Thyroid gland (tissue), 4 donors: ENCODE measurements at regions not wholly inside any gene's neighbourhood (a gene's known extent, or its start where the extent isn't known, plus 50 kb on each side); places are given as distances from the start of the nearest gene placed in this dataset.

ENCODE experiments used
- POLR2A ChIP-seq, 2 donors: fragments of 450-650 bp; IDR thresholded peaks; one replicate each; pipeline ENCODE4 v1.6.1; 2017; ENCODE audit warnings: antibody characterized with exemption in 2 of 2, mild to moderate bottlenecking in 2 of 2, moderate library complexity in 1 of 2
- TF ChIP-seq, protein P1 (sequence below), 6 experiments: fragments of 200-600 bp in 3 of 6; fragments of 450-650 bp in 3 of 6; sonication (generic) in 3 of 6; IDR thresholded peaks; one replicate each; pipeline ENCODE4 v1.5.1; 2016 to 2019; ENCODE audit warnings: antibody characterized with exemption in 6 of 6, mild to moderate bottlenecking in 2 of 6, inconsistent platforms in 1 of 6, moderate library complexity in 1 of 6

DNA sequence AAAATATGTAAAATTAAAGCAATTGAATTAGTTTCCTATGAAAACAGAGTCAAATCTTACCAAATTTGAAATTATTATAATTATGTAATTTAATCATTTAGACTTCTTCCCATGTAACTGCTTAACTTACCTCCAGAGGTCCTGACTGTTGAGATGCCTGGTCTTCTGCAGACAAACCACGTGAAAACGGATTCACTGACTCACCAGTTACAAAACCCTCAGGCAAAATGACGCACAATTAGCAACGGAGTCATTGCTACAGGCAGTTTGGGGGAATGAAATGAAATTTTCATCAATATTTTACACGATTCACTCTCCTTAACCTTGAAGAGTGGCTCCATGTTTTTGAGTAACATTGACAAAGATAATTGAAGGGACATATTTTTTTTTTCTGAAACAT lies 460.8 kb downstream of the MTRR start:
- TF ChIP-seq, protein P1, sequence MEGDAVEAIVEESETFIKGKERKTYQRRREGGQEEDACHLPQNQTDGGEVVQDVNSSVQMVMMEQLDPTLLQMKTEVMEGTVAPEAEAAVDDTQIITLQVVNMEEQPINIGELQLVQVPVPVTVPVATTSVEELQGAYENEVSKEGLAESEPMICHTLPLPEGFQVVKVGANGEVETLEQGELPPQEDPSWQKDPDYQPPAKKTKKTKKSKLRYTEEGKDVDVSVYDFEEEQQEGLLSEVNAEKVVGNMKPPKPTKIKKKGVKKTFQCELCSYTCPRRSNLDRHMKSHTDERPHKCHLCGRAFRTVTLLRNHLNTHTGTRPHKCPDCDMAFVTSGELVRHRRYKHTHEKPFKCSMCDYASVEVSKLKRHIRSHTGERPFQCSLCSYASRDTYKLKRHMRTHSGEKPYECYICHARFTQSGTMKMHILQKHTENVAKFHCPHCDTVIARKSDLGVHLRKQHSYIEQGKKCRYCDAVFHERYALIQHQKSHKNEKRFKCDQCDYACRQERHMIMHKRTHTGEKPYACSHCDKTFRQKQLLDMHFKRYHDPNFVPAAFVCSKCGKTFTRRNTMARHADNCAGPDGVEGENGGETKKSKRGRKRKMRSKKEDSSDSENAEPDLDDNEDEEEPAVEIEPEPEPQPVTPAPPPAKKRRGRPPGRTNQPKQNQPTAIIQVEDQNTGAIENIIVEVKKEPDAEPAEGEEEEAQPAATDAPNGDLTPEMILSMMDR (IDR thresholded peaks at IDR 0.05): no peak
- TF ChIP-seq POLR2A (IDR thresholded peaks at IDR 0.05): no peak
